OCI-LY1 (cell line): ENCODE measurements at regions not wholly inside any gene's neighbourhood (a gene's known extent, or its start where the extent isn't known, plus 50 kb on each side); places are given as distances from the start of the nearest gene placed in this dataset.

Experiments
- H2AFZ ChIP-seq: fragments of 200-600 bp; sonication (generic), shearing (Covaris generic); 2 replicates; pipeline ENCODE4 v1.6.0; 2014; ENCODE audit warnings: antibody characterized with exemption, mild to moderate bottlenecking, low read length
- H3F3A ChIP-seq: fragments of 200-600 bp; sonication (generic), shearing (Covaris generic); 2 replicates; pipeline ENCODE4 v1.6.0; 2014; ENCODE audit warnings: mild to moderate bottlenecking, antibody characterized with exemption, low read length, moderate library complexity; ENCODE audit not compliant: insufficient read depth
- H3K27ac ChIP-seq: fragments of 200-600 bp; sonication (generic); 2 replicates; pipeline ENCODE4 v1.5.1; 2014; ENCODE audit warnings: low read length, mixed run types, mild to moderate bottlenecking, low read depth; ENCODE audit not compliant: poor library complexity, severe bottlenecking
- H3K27me3 ChIP-seq: fragments of 200-600 bp; sonication (generic); 2 replicates; pipeline ENCODE4 v1.6.0; 2014; ENCODE audit warnings: antibody characterized with exemption, mild to moderate bottlenecking, low read length, moderate library complexity; ENCODE audit not compliant: insufficient read depth
- H3K36me3 ChIP-seq: fragments of 200-600 bp; sonication (generic); 2 replicates; pipeline ENCODE4 v1.6.1; 2014; ENCODE audit warnings: mild to moderate bottlenecking, antibody characterized with exemption, low read length, moderate library complexity, mixed read lengths; ENCODE audit not compliant: insufficient read depth
- H3K4me1 ChIP-seq: fragments of 200-600 bp; sonication (generic); 2 replicates; pipeline ENCODE4 v1.5.1; 2014; ENCODE audit warnings: mild to moderate bottlenecking, low read length, moderate library complexity; ENCODE audit not compliant: insufficient read depth, severe bottlenecking
- H3K4me2 ChIP-seq: fragments of 200-600 bp; sonication (generic), shearing (Covaris generic); 2 replicates; pipeline ENCODE4 v1.6.1; 2014; ENCODE audit warnings: low read length
- H3K4me3 ChIP-seq: fragments of 200-600 bp; sonication (generic); 2 replicates; pipeline ENCODE4 v1.5.1; 2014; ENCODE audit warnings: low read length, low read depth, mild to moderate bottlenecking, mixed read lengths; ENCODE audit not compliant: poor library complexity, severe bottlenecking
- H3K79me2 ChIP-seq: fragments of 200-600 bp; shearing (Covaris generic); 2 replicates; pipeline ENCODE4 v1.6.1; 2016; ENCODE audit warnings: mixed run types, low read length, mixed read lengths; ENCODE audit not compliant: insufficient read depth
- H3K9ac ChIP-seq: fragments of 200-600 bp; sonication (generic), shearing (Covaris generic); 2 replicates; pipeline ENCODE4 v1.6.1; 2014; ENCODE audit warnings: mild to moderate bottlenecking, low read length, mixed read lengths
- H3K9me2 ChIP-seq: fragments of 200-600 bp; sonication (generic), shearing (Covaris generic); 2 replicates; pipeline ENCODE4 v1.6.1; 2014; ENCODE audit warnings: low read depth, mild to moderate bottlenecking, low read length, mixed read lengths
- H3K9me3 ChIP-seq: fragments of 200-600 bp; shearing (Covaris generic); 2 replicates; pipeline ENCODE4 v1.6.1; 2014; ENCODE audit warnings: low read length, mixed read lengths
- H4K20me1 ChIP-seq: fragments of 200-600 bp; sonication (generic), shearing (Covaris generic); 2 replicates; pipeline ENCODE4 v1.6.0; 2016; ENCODE audit warnings: mild to moderate bottlenecking, low read length; ENCODE audit not compliant: insufficient read depth
- CTCF ChIP-seq: fragments of 200-600 bp; sonication (generic), shearing (Covaris generic); IDR thresholded peaks from 2 replicates; pipeline ENCODE4 v1.5.1; 2017; ENCODE audit warnings: mild to moderate bottlenecking, antibody characterized with exemption, low read length, moderate library complexity, mixed read lengths
- EZH2 ChIP-seq: fragments of 200-600 bp; sonication (generic), shearing (Covaris generic); IDR thresholded peaks from 2 replicates; pipeline ENCODE4 v1.8.0; 2017; ENCODE audit warnings: borderline replicate concordance, mixed run types, mild to moderate bottlenecking, antibody characterized with exemption, low read length, moderate library complexity, mixed read lengths

DNA sequence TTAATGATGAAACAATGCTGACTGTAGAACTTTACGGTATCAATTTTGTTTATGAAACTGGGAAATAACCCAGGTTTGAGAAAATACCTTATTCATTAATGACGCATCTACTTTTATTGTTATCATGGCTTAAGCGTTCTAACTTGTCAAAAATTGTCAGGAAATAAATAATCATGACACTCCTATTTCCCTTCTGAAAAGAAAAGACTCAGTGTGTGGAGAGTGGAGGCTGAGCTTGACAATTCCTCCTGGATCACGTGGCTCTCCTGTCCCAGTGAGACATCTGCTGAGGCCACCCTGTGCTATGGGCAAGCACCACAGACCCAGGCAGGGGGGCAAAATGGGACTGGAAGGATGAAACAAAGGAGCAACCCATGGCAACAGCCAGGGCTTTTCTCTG lies 466.4 kb downstream of the ZNF608 start:
- Histone ChIP-seq H4K20me1 (no peaks in the 10 kb centered on the region), H3K9me2 (no peaks in the 10 kb centered on the region), H3K27ac (no peak overlapping the region), H3K9ac (no peak overlapping the region), H3K27me3 (no peaks in the 10 kb centered on the region), H3K36me3 (no peaks in the 10 kb centered on the region), H3K4me2 (no peak overlapping the region), H3K79me2 (no peaks in the 10 kb centered on the region), H3K9me3 (no peaks in the 10 kb centered on the region), H3F3A (no peaks in the 10 kb centered on the region), H3K4me1 (no peaks in the 10 kb centered on the region), H2AFZ (no peak overlapping the region), H3K4me3 (no peak overlapping the region)
- TF ChIP-seq CTCF (no peak), EZH2 (no peak)

- Histone ChIP-seq H3K4me1 (no peaks in the 10 kb centered on the region), H3K36me3 (no peaks in the 10 kb centered on the region), H4K20me1 (no peaks in the 10 kb centered on the region), H3K27me3 (no peaks in the 10 kb centered on the region), H3F3A (no peaks in the 10 kb centered on the region), H3K79me2 (no peaks in the 10 kb centered on the region), H3K9ac (no peak overlapping the region), H2AFZ (no peak overlapping the region), H3K9me3 (no peaks in the 10 kb centered on the region), H3K27ac (no peak overlapping the region), H3K4me3 (no peak overlapping the region), H3K9me2 (no peaks in the 10 kb centered on the region), H3K4me2 (no peak overlapping the region)
- TF ChIP-seq CTCF (no peak), EZH2 (no peak)
Observed at GRCh38 chr5:124279146-124279876, 467.1 kb downstream of the ZNF608 start.

DNA sequence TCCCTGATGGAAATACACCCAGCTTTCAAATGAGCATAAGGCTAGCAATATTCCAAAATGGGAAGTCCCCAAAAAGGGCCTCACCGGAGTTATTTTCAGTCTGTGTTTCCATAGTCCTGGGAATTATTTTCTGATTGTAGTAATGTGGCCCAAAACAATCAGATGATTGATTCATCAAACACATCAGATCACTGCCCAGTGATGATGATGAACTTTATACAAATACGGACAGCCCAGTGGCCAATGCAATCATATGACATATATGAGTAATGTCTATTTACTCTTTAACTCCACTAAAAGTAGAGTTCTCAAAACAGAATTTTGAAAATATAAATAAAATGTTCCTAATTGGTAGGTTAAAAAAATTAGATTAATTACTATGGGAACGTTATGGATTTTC lies 467.8 kb downstream of the ZNF608 start:
- H2AFZ ChIP-seq: no peak overlapping the region
- no peaks in the 10 kb centered on the region for H3K9me2 ChIP-seq
- no peak overlapping the region for H3K27ac ChIP-seq
- H4K20me1 ChIP-seq: no peaks in the 10 kb centered on the region
- H3K36me3 ChIP-seq: no peaks in the 10 kb centered on the region
- TF ChIP-seq CTCF (no peak), EZH2 (no peak)
- no peaks in the 10 kb centered on the region for H3F3A ChIP-seq
- no peaks in the 10 kb centered on the region for H3K9me3 ChIP-seq
- no peaks in the 10 kb centered on the region for H3K4me1 ChIP-seq
- no peak overlapping the region for H3K9ac ChIP-seq
- no peak overlapping the region for H3K4me3 ChIP-seq
- H3K27me3 ChIP-seq: no peaks in the 10 kb centered on the region
- no peak overlapping the region for H3K4me2 ChIP-seq
- H3K79me2 ChIP-seq: no peaks in the 10 kb centered on the region
